ENCODE measurements at regions not wholly inside any gene's neighbourhood (a gene's known extent, or its start where the extent isn't known, plus 50 kb on each side); places are given as distances from the start of the nearest gene placed in this dataset.

GRCh38 chr13:22143671-22144070 is 472.8 kb downstream of the FGF9 start:
- TF ChIP-seq CTCF (IDR thresholded peaks at IDR 0.05) = no peak
- TF ChIP-seq POLR2A (IDR thresholded peaks at IDR 0.05) = no peak

Measured in lower leg skin (tissue), 3 donors.